ENCODE measurements at regions not wholly inside any gene's neighbourhood (a gene's known extent, or its start where the extent isn't known, plus 50 kb on each side); places are given as distances from the start of the nearest gene placed in this dataset.

DNA sequence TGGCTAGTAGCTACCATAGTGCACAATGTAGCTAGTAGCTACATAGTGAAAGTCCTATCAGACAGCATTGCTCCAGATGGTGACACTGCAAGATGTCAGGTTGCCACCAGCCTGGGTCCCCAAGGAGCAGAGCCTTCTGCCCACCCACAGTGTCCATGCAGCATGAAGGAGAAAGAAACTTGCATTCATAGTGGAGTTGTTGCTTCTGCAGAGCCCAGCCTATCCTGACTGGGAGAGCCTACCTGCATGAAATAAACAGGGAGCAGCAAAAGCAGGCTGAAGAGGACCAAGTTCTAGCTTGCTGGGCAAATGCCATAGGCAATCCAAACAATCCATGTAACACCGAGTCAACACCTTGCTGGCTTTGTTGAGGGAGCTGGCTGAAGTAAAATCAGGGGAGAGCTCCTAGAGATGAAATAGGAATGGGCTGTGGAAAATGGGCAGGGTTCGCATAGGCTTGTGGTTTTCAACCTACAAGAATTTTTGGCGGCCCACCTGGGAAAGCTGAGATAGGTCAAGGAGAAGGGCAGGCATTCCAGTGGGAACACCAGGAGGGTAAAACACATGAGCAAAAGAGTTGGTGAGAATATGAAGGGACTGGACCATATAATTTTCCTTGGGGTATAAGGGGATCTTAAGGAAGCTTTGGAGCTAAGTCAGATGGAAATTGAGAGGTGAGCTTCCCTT, 195.8 kb downstream of the CYP26B1 start:
- TF ChIP-seq POLR2A (IDR thresholded peaks at IDR 0.05): no peak
- no peak for TF ChIP-seq CTCF (IDR thresholded peaks at IDR 0.05)
